DOHH2 (cell line): ENCODE measurements at regions not wholly inside any gene's neighbourhood (a gene's known extent, or its start where the extent isn't known, plus 50 kb on each side); places are given as distances from the start of the nearest gene placed in this dataset.

Source experiments
- H3F3A ChIP-seq: fragments of 200-600 bp; sonication (generic), shearing (Covaris generic); 2 replicates; pipeline ENCODE4 v1.6.0; 2016; ENCODE audit warnings: antibody characterized with exemption, mild to moderate bottlenecking; ENCODE audit not compliant: control insufficient read depth, insufficient read depth
- H3K27ac ChIP-seq: fragments of 200-600 bp; sonication (generic); 2 replicates; pipeline ENCODE4 v1.5.1; 2014; ENCODE audit warnings: low read depth, mild to moderate bottlenecking, low read length, moderate library complexity
- H3K27me3 ChIP-seq: fragments of 200-600 bp; sonication (generic); 2 replicates; pipeline ENCODE4 v1.6.1; 2014; ENCODE audit warnings: mild to moderate bottlenecking, low read length, mixed read lengths; ENCODE audit not compliant: control insufficient read depth
- H3K36me3 ChIP-seq: fragments of 200-600 bp; sonication (generic); 2 replicates; pipeline ENCODE4 v1.6.1; 2014; ENCODE audit warnings: mild to moderate bottlenecking, low read length, moderate library complexity, mixed read lengths; ENCODE audit not compliant: control insufficient read depth
- H3K4me1 ChIP-seq: fragments of 200-600 bp; sonication (generic); 2 replicates; pipeline ENCODE4 v1.6.1; 2014; ENCODE audit warnings: mild to moderate bottlenecking, low read length, mixed read lengths; ENCODE audit not compliant: control insufficient read depth
- H3K4me2 ChIP-seq: fragments of 200-600 bp; sonication (generic); 2 replicates; pipeline ENCODE4 v1.6.0; 2014; ENCODE audit warnings: mild to moderate bottlenecking, low read length, moderate library complexity
- H3K4me3 ChIP-seq: fragments of 200-600 bp; sonication (generic); 2 replicates; pipeline ENCODE4 v1.5.1; 2014; ENCODE audit warnings: mild to moderate bottlenecking, low read length, mixed read lengths
- H3K79me2 ChIP-seq: fragments of 200-600 bp; sonication (generic); 2 replicates; pipeline ENCODE4 v1.6.1; 2014; ENCODE audit warnings: mild to moderate bottlenecking, low read length, mixed read lengths; ENCODE audit not compliant: control insufficient read depth
- H3K9me2 ChIP-seq: fragments of 200-600 bp; sonication (generic); replicated peaks from 2 replicates; pipeline ENCODE4 v1.6.1; 2014; ENCODE audit warnings: mild to moderate bottlenecking, low read length, mixed read lengths; ENCODE audit not compliant: control insufficient read depth
- H3K9me3 ChIP-seq: fragments of 200-600 bp; sonication (generic); 2 replicates; pipeline ENCODE4 v1.6.1; 2014; ENCODE audit warnings: antibody characterized with exemption, low read length, mixed read lengths; ENCODE audit not compliant: control insufficient read depth, insufficient read depth
- H4K20me1 ChIP-seq: fragments of 200-600 bp; sonication (generic); 2 replicates; pipeline ENCODE4 v1.6.0; 2014; ENCODE audit warnings: low read depth, mild to moderate bottlenecking, antibody characterized with exemption, low read length, moderate library complexity; ENCODE audit not compliant: control insufficient read depth, insufficient read depth
- EZH2phosphoT487 ChIP-seq: fragments of 200-600 bp; sonication (generic); IDR thresholded peaks from 2 replicates; pipeline ENCODE4 v1.6.1; 2017; ENCODE audit warnings: borderline replicate concordance, mild to moderate bottlenecking, antibody characterized with exemption, low read length, moderate library complexity, mixed read lengths
- TF ChIP-seq, protein P1 (sequence below): fragments of 200-600 bp; sonication (generic); IDR thresholded peaks from one replicate; pipeline ENCODE4 v1.5.1; 2014; ENCODE audit warnings: antibody characterized with exemption, mild to moderate bottlenecking, low read depth, low read length; ENCODE audit not compliant: poor library complexity, severe bottlenecking

GRCh38 chr10:118926072-118926417 lies 103.5 kb upstream of the NANOS1 start:
- H3K9me3 ChIP-seq, result peaks cover 6% of the 10 kb centered on the region; the same call in 1 of the 2 replicates
- no peaks in the 10 kb centered on the region for H3K79me2 ChIP-seq
- H3K4me3 ChIP-seq, result no peak overlapping the region
- H3K36me3 ChIP-seq, result no peaks in the 10 kb centered on the region
- H3K27ac ChIP-seq, result no peak overlapping the region
- no peaks in the 10 kb centered on the region for H3K9me2 ChIP-seq
- H3K27me3 ChIP-seq, result peaks cover 4% of the 10 kb centered on the region; the same call in 1 of the 2 replicates
- H3K4me1 ChIP-seq, result no peaks in the 10 kb centered on the region
- no peaks in the 10 kb centered on the region for H3F3A ChIP-seq
- no peak overlapping the region for H3K4me2 ChIP-seq
- TF ChIP-seq EZH2phosphoT487, result no peak
- TF ChIP-seq, protein P1, sequence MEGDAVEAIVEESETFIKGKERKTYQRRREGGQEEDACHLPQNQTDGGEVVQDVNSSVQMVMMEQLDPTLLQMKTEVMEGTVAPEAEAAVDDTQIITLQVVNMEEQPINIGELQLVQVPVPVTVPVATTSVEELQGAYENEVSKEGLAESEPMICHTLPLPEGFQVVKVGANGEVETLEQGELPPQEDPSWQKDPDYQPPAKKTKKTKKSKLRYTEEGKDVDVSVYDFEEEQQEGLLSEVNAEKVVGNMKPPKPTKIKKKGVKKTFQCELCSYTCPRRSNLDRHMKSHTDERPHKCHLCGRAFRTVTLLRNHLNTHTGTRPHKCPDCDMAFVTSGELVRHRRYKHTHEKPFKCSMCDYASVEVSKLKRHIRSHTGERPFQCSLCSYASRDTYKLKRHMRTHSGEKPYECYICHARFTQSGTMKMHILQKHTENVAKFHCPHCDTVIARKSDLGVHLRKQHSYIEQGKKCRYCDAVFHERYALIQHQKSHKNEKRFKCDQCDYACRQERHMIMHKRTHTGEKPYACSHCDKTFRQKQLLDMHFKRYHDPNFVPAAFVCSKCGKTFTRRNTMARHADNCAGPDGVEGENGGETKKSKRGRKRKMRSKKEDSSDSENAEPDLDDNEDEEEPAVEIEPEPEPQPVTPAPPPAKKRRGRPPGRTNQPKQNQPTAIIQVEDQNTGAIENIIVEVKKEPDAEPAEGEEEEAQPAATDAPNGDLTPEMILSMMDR, result no peak
- no peaks in the 10 kb centered on the region for H4K20me1 ChIP-seq

- no peaks in the 10 kb centered on the region for H3F3A ChIP-seq
- H3K4me1 ChIP-seq, result no peaks in the 10 kb centered on the region
- no peak for TF ChIP-seq EZH2phosphoT487
- TF ChIP-seq, protein P1, result no peak
- peaks cover 9% of the 10 kb centered on the region; the same call in 1 of the 2 replicates for H3K9me3 ChIP-seq
- no peaks in the 10 kb centered on the region for H3K9me2 ChIP-seq
- H3K27me3 ChIP-seq, result peaks cover 4% of the 10 kb centered on the region; the same call in 1 of the 2 replicates
- H3K4me3 ChIP-seq, result no peak overlapping the region
- H4K20me1 ChIP-seq, result no peaks in the 10 kb centered on the region
- H3K36me3 ChIP-seq, result no peaks in the 10 kb centered on the region
- no peaks in the 10 kb centered on the region for H3K79me2 ChIP-seq
- no peak overlapping the region for H3K27ac ChIP-seq
- no peak overlapping the region for H3K4me2 ChIP-seq
These were observed 103.1 kb upstream of the NANOS1 start for GRCh38 chr10:118926441-118926840.

- no peaks in the 10 kb centered on the region for H4K20me1 ChIP-seq
- H3K4me2 ChIP-seq, result no peak overlapping the region
- no peaks in the 10 kb centered on the region for H3K9me2 ChIP-seq
- peaks cover 11% of the 10 kb centered on the region; the same call in 1 of the 2 replicates for H3K9me3 ChIP-seq
- H3K27ac ChIP-seq, result no peak overlapping the region
- no peaks in the 10 kb centered on the region for H3K4me1 ChIP-seq
- H3F3A ChIP-seq, result no peaks in the 10 kb centered on the region
- H3K4me3 ChIP-seq, result no peak overlapping the region
- H3K27me3 ChIP-seq, result peaks cover 4% of the 10 kb centered on the region; the same call in 1 of the 2 replicates
- TF ChIP-seq, protein P1, result no peak
- no peak for TF ChIP-seq EZH2phosphoT487
- no peaks in the 10 kb centered on the region for H3K36me3 ChIP-seq
- H3K79me2 ChIP-seq, result no peaks in the 10 kb centered on the region
These were observed 102.6 kb upstream of the NANOS1 start for GRCh38 chr10:118926903-118927302.
